ENCODE measurements at regions not wholly inside any gene's neighbourhood (a gene's known extent, or its start where the extent isn't known, plus 50 kb on each side); places are given as distances from the start of the nearest gene placed in this dataset.

GRCh38 chr2:11975373-11975772, 228.9 kb downstream of the LPIN1 start:
- Histone ChIP-seq H3K4me1 (ENCODE audit: insufficient read depth, low read length) (no peaks in the 10 kb centered on the region), H3K36me3 (ENCODE audit: insufficient read depth, low read length) (no peaks in the 10 kb centered on the region), H2AFZ (ENCODE audit: low read depth, low read length) (no peak overlapping the region), H3K9ac (ENCODE audit: low read depth, low read length) (no peak overlapping the region), H3K4me2 (ENCODE audit: insufficient read depth, low read length) (no peak overlapping the region), H3K4me3 (ENCODE audit: low read depth in 1 of 2, low read length in 2 of 2) (no peak overlapping the region), H3K27me3 (ENCODE audit: insufficient read depth, low read length, poor library complexity) (no peaks in the 10 kb centered on the region), H3K79me2 (ENCODE audit: insufficient read depth, low read length) (no peaks in the 10 kb centered on the region), H3K27ac (ENCODE audit: low read length) (no peak overlapping the region), H3K9me3 (ENCODE audit: insufficient read depth, low read length, severe bottlenecking) (peaks cover 11% of the 10 kb centered on the region), H4K20me1 (ENCODE audit: insufficient read depth, low read length) (no peaks in the 10 kb centered on the region)
- no peak for ATAC-seq (ENCODE audit: insufficient read depth, low read depth)
- no peak for DNase-seq
- TF ChIP-seq EZH2 (IDR thresholded peaks at IDR 0.05; ENCODE audit: borderline replicate concordance, low read depth, low read length, severe bottlenecking) = no peak
- TF ChIP-seq, protein P1, sequence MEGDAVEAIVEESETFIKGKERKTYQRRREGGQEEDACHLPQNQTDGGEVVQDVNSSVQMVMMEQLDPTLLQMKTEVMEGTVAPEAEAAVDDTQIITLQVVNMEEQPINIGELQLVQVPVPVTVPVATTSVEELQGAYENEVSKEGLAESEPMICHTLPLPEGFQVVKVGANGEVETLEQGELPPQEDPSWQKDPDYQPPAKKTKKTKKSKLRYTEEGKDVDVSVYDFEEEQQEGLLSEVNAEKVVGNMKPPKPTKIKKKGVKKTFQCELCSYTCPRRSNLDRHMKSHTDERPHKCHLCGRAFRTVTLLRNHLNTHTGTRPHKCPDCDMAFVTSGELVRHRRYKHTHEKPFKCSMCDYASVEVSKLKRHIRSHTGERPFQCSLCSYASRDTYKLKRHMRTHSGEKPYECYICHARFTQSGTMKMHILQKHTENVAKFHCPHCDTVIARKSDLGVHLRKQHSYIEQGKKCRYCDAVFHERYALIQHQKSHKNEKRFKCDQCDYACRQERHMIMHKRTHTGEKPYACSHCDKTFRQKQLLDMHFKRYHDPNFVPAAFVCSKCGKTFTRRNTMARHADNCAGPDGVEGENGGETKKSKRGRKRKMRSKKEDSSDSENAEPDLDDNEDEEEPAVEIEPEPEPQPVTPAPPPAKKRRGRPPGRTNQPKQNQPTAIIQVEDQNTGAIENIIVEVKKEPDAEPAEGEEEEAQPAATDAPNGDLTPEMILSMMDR (IDR thresholded peaks at IDR 0.05; ENCODE audit: borderline replicate concordance, extremely low read depth, low read length, poor library complexity, severe bottlenecking) = no peak

GRCh38 chr2:11976073-11976472, 229.6 kb downstream of the LPIN1 start:
- Histone ChIP-seq H3K79me2 (ENCODE audit: insufficient read depth, low read length) (no peaks in the 10 kb centered on the region), H3K4me1 (ENCODE audit: insufficient read depth, low read length) (no peaks in the 10 kb centered on the region), H3K4me2 (ENCODE audit: insufficient read depth, low read length) (no peak overlapping the region), H3K9ac (ENCODE audit: low read depth, low read length) (no peak overlapping the region), H2AFZ (ENCODE audit: low read depth, low read length) (no peak overlapping the region), H3K4me3 (ENCODE audit: low read depth in 1 of 2, low read length in 2 of 2) (no peak overlapping the region), H3K9me3 (ENCODE audit: insufficient read depth, low read length, severe bottlenecking) (peaks cover 11% of the 10 kb centered on the region), H4K20me1 (ENCODE audit: insufficient read depth, low read length) (no peaks in the 10 kb centered on the region), H3K27me3 (ENCODE audit: insufficient read depth, low read length, poor library complexity) (no peaks in the 10 kb centered on the region), H3K36me3 (ENCODE audit: insufficient read depth, low read length) (no peaks in the 10 kb centered on the region), H3K27ac (ENCODE audit: low read length) (no peak overlapping the region)
- no peak for TF ChIP-seq EZH2 (IDR thresholded peaks at IDR 0.05; ENCODE audit: borderline replicate concordance, low read depth, low read length, severe bottlenecking)
- TF ChIP-seq, protein P1 (IDR thresholded peaks at IDR 0.05; ENCODE audit: borderline replicate concordance, extremely low read depth, low read length, poor library complexity, severe bottlenecking) = no peak
- DNase-seq (no peak), ATAC-seq (ENCODE audit: insufficient read depth, low read depth) (no peak)

- DNase-seq (no peak), ATAC-seq (ENCODE audit: insufficient read depth, low read depth) (no peak)
- no peak overlapping the region for H3K4me2 ChIP-seq (ENCODE audit: insufficient read depth, low read length)
- H2AFZ ChIP-seq (ENCODE audit: low read depth, low read length) = no peak overlapping the region
- no peaks in the 10 kb centered on the region for H3K79me2 ChIP-seq (ENCODE audit: insufficient read depth, low read length)
- no peak overlapping the region for H3K27ac ChIP-seq (ENCODE audit: low read length)
- no peak overlapping the region for H3K9ac ChIP-seq (ENCODE audit: low read depth, low read length)
- no peaks in the 10 kb centered on the region for H3K27me3 ChIP-seq (ENCODE audit: insufficient read depth, low read length, poor library complexity)
- no peak overlapping the region for H3K4me3 ChIP-seq (ENCODE audit: low read depth in 1 of 2, low read length in 2 of 2)
- no peaks in the 10 kb centered on the region for H3K36me3 ChIP-seq (ENCODE audit: insufficient read depth, low read length)
- H3K4me1 ChIP-seq (ENCODE audit: insufficient read depth, low read length) = no peaks in the 10 kb centered on the region
- TF ChIP-seq EZH2 (IDR thresholded peaks at IDR 0.05; ENCODE audit: borderline replicate concordance, low read depth, low read length, severe bottlenecking) = no peak
- TF ChIP-seq, protein P1 (IDR thresholded peaks at IDR 0.05; ENCODE audit: borderline replicate concordance, extremely low read depth, low read length, poor library complexity, severe bottlenecking) = no peak
- no peaks in the 10 kb centered on the region for H4K20me1 ChIP-seq (ENCODE audit: insufficient read depth, low read length)
- peaks cover 11% of the 10 kb centered on the region for H3K9me3 ChIP-seq (ENCODE audit: insufficient read depth, low read length, severe bottlenecking)
Observed at GRCh38 chr2:11977766-11978524, 231.5 kb downstream of the LPIN1 start.
